IMR-90 (cell line): ENCODE measurements at regions not wholly inside any gene's neighbourhood (a gene's known extent, or its start where the extent isn't known, plus 50 kb on each side); places are given as distances from the start of the nearest gene placed in this dataset.

Source experiments
- CEBPB ChIP-seq: IDR thresholded peaks from 2 replicates; pipeline ENCODE4 v1.6.1; 2012; ENCODE audit warnings: low read depth, low read length, improper control_type of control experiment
- CTCF ChIP-seq: conservative IDR thresholded peaks from 2 replicates; pipeline ENCODE4 v1.5.1; 2012; ENCODE audit warnings: mild to moderate bottlenecking, low read depth, low read length, improper control_type of control experiment
- POLR2A ChIP-seq: IDR thresholded peaks from 2 replicates; pipeline ENCODE4 v1.6.1; 2012; ENCODE audit warnings: mild to moderate bottlenecking, low read depth, low read length
- RAD21 ChIP-seq: IDR thresholded peaks from 2 replicates; pipeline ENCODE4 v1.6.1; 2012; ENCODE audit warnings: low read length, improper control_type of control experiment

- no peak for TF ChIP-seq CTCF
- no peak for TF ChIP-seq POLR2A
- no peak for TF ChIP-seq RAD21
- no peak for TF ChIP-seq CEBPB
These were observed 1389.5 kb downstream of the FAM133A start for GRCh38 chrX:95063554-95063953.
